ENCODE measurements at regions not wholly inside any gene's neighbourhood (a gene's known extent, or its start where the extent isn't known, plus 50 kb on each side); places are given as distances from the start of the nearest gene placed in this dataset.

GRCh38 chr10:36336315-36336714 is 694.2 kb upstream of the FZD8 start:
- Histone ChIP-seq H3K9me3 (ENCODE audit: control insufficient read depth, low read length) (no peaks in the 10 kb centered on the region), H3K4me1 (ENCODE audit: control insufficient read depth, insufficient read depth, low read length) (no peaks in the 10 kb centered on the region), H3K27me3 (ENCODE audit: control insufficient read depth, insufficient read depth, low read length, poor library complexity, severe bottlenecking) (no peaks in the 10 kb centered on the region), H3K27ac (ENCODE audit: insufficient read depth, low read depth, low read length, poor library complexity, severe bottlenecking) (no peak overlapping the region), H3K36me3 (ENCODE audit: control insufficient read depth, insufficient read depth, low read length) (no peaks in the 10 kb centered on the region), H3K4me3 (ENCODE audit: insufficient read depth, low read depth, low read length) (no peak overlapping the region)
- WGBS, 2 experiments = 90 to 91% methylated on average over 1 to 2 of the region's 2 CpGs

GRCh38 chr10:36333446-36333845 is 691.4 kb upstream of the FZD8 start:
- no peaks in the 10 kb centered on the region for H3K4me1 ChIP-seq (ENCODE audit: control insufficient read depth, insufficient read depth, low read length)
- WGBS, 2 experiments = 100% methylated on average over 2 of the region's 2 CpGs; no CpG with 5 or more reads in 1 of the 2 experiments
- no peak overlapping the region for H3K4me3 ChIP-seq (ENCODE audit: insufficient read depth, low read depth, low read length)
- no peak overlapping the region for H3K27ac ChIP-seq (ENCODE audit: insufficient read depth, low read depth, low read length, poor library complexity, severe bottlenecking)
- H3K9me3 ChIP-seq (ENCODE audit: control insufficient read depth, low read length) = no peaks in the 10 kb centered on the region
- H3K27me3 ChIP-seq (ENCODE audit: control insufficient read depth, insufficient read depth, low read length, poor library complexity, severe bottlenecking) = no peaks in the 10 kb centered on the region
- no peaks in the 10 kb centered on the region for H3K36me3 ChIP-seq (ENCODE audit: control insufficient read depth, insufficient read depth, low read length)

DNA sequence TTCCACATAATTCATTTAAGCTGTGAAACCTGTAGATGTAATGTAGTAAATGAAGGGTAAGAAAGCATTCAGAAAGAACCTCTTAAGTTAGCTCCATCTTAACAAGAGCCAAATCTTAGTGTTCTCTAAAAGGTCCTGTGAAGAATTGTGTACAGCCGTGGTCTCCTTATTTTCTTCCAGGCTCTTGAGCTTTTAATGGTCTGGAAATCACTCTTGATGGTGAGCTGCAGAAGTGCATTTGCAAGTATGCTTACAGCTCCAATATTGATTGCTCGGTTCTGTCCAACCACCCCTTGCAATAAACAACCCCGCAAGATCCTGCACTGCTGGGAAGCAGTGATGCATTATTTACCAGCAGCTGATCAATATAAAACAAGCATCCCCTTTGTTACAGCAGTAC is 690.8 kb upstream of the FZD8 start:
- Histone ChIP-seq H3K27ac (ENCODE audit: insufficient read depth, low read depth, low read length, poor library complexity, severe bottlenecking) (no peak overlapping the region), H3K27me3 (ENCODE audit: control insufficient read depth, insufficient read depth, low read length, poor library complexity, severe bottlenecking) (no peaks in the 10 kb centered on the region), H3K9me3 (ENCODE audit: control insufficient read depth, low read length) (no peaks in the 10 kb centered on the region), H3K36me3 (ENCODE audit: control insufficient read depth, insufficient read depth, low read length) (no peaks in the 10 kb centered on the region), H3K4me3 (ENCODE audit: insufficient read depth, low read depth, low read length) (no peak overlapping the region), H3K4me1 (ENCODE audit: control insufficient read depth, insufficient read depth, low read length) (no peaks in the 10 kb centered on the region)
- 95% methylated on average over 3 of the region's 3 CpGs for whole genome bisulfite sequencing, 2 experiments

DNA sequence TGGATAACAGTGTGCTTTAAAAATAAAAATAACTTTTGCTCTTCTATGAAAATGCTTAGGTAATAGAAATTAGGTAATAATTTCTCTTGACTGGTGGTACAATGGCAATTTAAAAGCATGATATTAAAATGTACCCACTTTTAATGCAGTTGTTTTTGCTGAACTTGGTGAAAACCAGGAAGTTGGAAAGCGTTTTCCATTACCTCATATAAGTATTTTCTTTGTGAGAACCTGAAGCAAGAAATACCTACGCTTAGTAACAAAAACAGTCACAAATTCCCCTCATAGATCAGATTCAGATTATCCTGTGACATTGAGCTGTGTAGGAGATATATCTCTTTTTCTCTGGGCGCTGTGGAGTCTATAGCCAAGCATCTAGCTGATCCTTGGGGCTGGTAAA is 689.0 kb upstream of the FZD8 start:
- H3K4me1 ChIP-seq (ENCODE audit: control insufficient read depth, insufficient read depth, low read length) = no peaks in the 10 kb centered on the region
- no peaks in the 10 kb centered on the region for H3K27me3 ChIP-seq (ENCODE audit: control insufficient read depth, insufficient read depth, low read length, poor library complexity, severe bottlenecking)
- H3K4me3 ChIP-seq (ENCODE audit: insufficient read depth, low read depth, low read length) = no peak overlapping the region
- no peak overlapping the region for H3K27ac ChIP-seq (ENCODE audit: insufficient read depth, low read depth, low read length, poor library complexity, severe bottlenecking)
- 92 to 96% methylated on average over 2 of the region's 3 CpGs for WGBS, 2 experiments
- no peaks in the 10 kb centered on the region for H3K36me3 ChIP-seq (ENCODE audit: control insufficient read depth, insufficient read depth, low read length)
- H3K9me3 ChIP-seq (ENCODE audit: control insufficient read depth, low read length) = no peaks in the 10 kb centered on the region

- Histone ChIP-seq H3K27ac (ENCODE audit: insufficient read depth, low read depth, low read length, poor library complexity, severe bottlenecking) (no peak overlapping the region), H3K4me3 (ENCODE audit: insufficient read depth, low read depth, low read length) (no peak overlapping the region), H3K9me3 (ENCODE audit: control insufficient read depth, low read length) (no peaks in the 10 kb centered on the region), H3K36me3 (ENCODE audit: control insufficient read depth, insufficient read depth, low read length) (no peaks in the 10 kb centered on the region), H3K4me1 (ENCODE audit: control insufficient read depth, insufficient read depth, low read length) (no peaks in the 10 kb centered on the region), H3K27me3 (ENCODE audit: control insufficient read depth, insufficient read depth, low read length, poor library complexity, severe bottlenecking) (no peaks in the 10 kb centered on the region)
- 82 to 95% methylated on average over 2 of the region's 2 CpGs for WGBS, 2 experiments
Measured at GRCh38 chr10:36325815-36326214, 683.7 kb upstream of the FZD8 start.

GRCh38 chr10:36324831-36325230 is 682.7 kb upstream of the FZD8 start:
- 93 to 96% methylated on average over 2 of the region's 2 CpGs for WGBS, 2 experiments
- no peaks in the 10 kb centered on the region for H3K9me3 ChIP-seq (ENCODE audit: control insufficient read depth, low read length)

GRCh38 chr10:36313142-36313541 is 671.0 kb upstream of the FZD8 start:
- Histone ChIP-seq H3K27me3 (ENCODE audit: control insufficient read depth, insufficient read depth, low read length, poor library complexity, severe bottlenecking) (no peaks in the 10 kb centered on the region), H3K36me3 (ENCODE audit: control insufficient read depth, insufficient read depth, low read length) (no peaks in the 10 kb centered on the region), H3K9me3 (ENCODE audit: control insufficient read depth, low read length) (no peaks in the 10 kb centered on the region), H3K4me3 (ENCODE audit: insufficient read depth, low read depth, low read length) (no peak overlapping the region), H3K27ac (ENCODE audit: insufficient read depth, low read depth, low read length, poor library complexity, severe bottlenecking) (no peak overlapping the region), H3K4me1 (ENCODE audit: control insufficient read depth, insufficient read depth, low read length) (no peaks in the 10 kb centered on the region)
- 91 to 93% methylated on average over 7 of the region's 7 CpGs for WGBS, 2 experiments

More at GRCh38 chr10:36324831-36325230, 682.7 kb upstream of the FZD8 start:
- Histone ChIP-seq H3K4me1 (ENCODE audit: control insufficient read depth, insufficient read depth, low read length) (no peaks in the 10 kb centered on the region), H3K27ac (ENCODE audit: insufficient read depth, low read depth, low read length, poor library complexity, severe bottlenecking) (no peak overlapping the region), H3K4me3 (ENCODE audit: insufficient read depth, low read depth, low read length) (no peak overlapping the region), H3K27me3 (ENCODE audit: control insufficient read depth, insufficient read depth, low read length, poor library complexity, severe bottlenecking) (no peaks in the 10 kb centered on the region), H3K36me3 (ENCODE audit: control insufficient read depth, insufficient read depth, low read length) (no peaks in the 10 kb centered on the region)

DNA sequence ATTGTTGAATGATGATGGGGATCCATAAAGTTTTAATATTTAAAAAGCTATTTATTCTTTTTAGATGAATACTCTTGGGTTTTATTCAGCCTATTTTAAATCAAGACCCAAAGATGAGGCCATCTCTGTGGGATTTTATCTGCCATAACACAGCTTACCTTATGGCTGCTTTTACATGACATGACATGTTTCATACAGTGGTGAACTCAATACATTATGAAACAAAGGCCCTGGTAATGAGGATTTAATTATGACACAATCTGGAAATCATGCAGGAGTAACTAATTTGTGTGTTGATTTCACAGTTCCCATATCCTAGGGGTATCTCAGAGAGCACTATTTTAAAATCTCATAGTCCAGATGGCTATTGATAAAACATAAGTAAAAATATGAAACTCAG is 661.8 kb upstream of the FZD8 start:
- Histone ChIP-seq H3K4me3 (ENCODE audit: insufficient read depth, low read depth, low read length) (no peak overlapping the region), H3K27ac (ENCODE audit: insufficient read depth, low read depth, low read length, poor library complexity, severe bottlenecking) (no peak overlapping the region), H3K4me1 (ENCODE audit: control insufficient read depth, insufficient read depth, low read length) (no peaks in the 10 kb centered on the region), H3K36me3 (ENCODE audit: control insufficient read depth, insufficient read depth, low read length) (no peaks in the 10 kb centered on the region), H3K9me3 (ENCODE audit: control insufficient read depth, low read length) (no peaks in the 10 kb centered on the region), H3K27me3 (ENCODE audit: control insufficient read depth, insufficient read depth, low read length, poor library complexity, severe bottlenecking) (no peaks in the 10 kb centered on the region)

- H3K9me3 ChIP-seq (ENCODE audit: control insufficient read depth, low read length) = no peaks in the 10 kb centered on the region
- 94 to 95% methylated on average over 2 of the region's 2 CpGs for WGBS, 2 experiments
- H3K27me3 ChIP-seq (ENCODE audit: control insufficient read depth, insufficient read depth, low read length, poor library complexity, severe bottlenecking) = no peaks in the 10 kb centered on the region
- no peaks in the 10 kb centered on the region for H3K4me1 ChIP-seq (ENCODE audit: control insufficient read depth, insufficient read depth, low read length)
- H3K4me3 ChIP-seq (ENCODE audit: insufficient read depth, low read depth, low read length) = no peak overlapping the region
- H3K36me3 ChIP-seq (ENCODE audit: control insufficient read depth, insufficient read depth, low read length) = no peaks in the 10 kb centered on the region
- no peak overlapping the region for H3K27ac ChIP-seq (ENCODE audit: insufficient read depth, low read depth, low read length, poor library complexity, severe bottlenecking)
Measured at GRCh38 chr10:36302086-36302485, 660.0 kb upstream of the FZD8 start.

DNA sequence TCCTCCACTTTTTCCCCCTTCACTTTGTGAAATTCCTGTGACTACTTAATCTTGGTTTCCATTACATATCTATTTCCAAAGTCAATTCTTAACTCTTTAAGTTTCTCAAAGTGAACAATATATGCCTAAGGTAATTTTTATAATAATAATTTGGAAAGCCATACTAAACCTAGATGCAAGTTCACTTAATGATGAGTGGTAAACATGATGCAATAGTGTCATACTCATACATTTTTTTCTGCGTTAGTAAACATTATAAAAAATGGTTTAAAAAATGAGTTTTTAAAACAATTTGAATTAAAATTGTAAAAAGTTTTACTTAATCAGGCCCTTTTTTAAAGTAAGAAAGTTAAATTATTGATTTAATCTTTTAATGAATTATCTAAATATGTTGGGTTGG is 659.4 kb upstream of the FZD8 start:
- Histone ChIP-seq H3K9me3 (ENCODE audit: control insufficient read depth, low read length) (no peaks in the 10 kb centered on the region), H3K36me3 (ENCODE audit: control insufficient read depth, insufficient read depth, low read length) (no peaks in the 10 kb centered on the region), H3K27ac (ENCODE audit: insufficient read depth, low read depth, low read length, poor library complexity, severe bottlenecking) (no peak overlapping the region), H3K27me3 (ENCODE audit: control insufficient read depth, insufficient read depth, low read length, poor library complexity, severe bottlenecking) (no peaks in the 10 kb centered on the region), H3K4me3 (ENCODE audit: insufficient read depth, low read depth, low read length) (no peak overlapping the region), H3K4me1 (ENCODE audit: control insufficient read depth, insufficient read depth, low read length) (no peaks in the 10 kb centered on the region)
- no CpG with 5 or more reads among the region's 1 CpG for WGBS, 2 experiments

DNA sequence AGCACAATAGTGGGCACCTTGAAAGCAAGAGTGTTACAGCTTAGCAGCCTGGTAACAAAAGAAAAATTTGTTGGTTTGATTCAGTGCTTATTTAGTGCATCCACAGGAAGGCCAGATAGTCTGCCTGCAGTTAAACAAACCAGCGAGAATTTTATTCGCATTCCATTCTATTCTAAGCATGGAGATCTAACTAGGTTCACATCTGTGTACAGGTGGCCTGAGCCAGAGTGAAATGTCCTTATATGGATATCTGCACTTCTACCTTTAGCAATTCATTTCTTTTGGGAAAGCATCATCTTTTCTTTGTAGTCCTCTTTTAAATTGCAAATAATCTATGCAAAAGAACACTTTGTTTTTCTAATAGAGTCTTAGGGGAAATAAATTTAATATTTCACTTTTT is 659.0 kb upstream of the FZD8 start:
- H3K4me1 ChIP-seq (ENCODE audit: control insufficient read depth, insufficient read depth, low read length) = no peaks in the 10 kb centered on the region
- H3K27me3 ChIP-seq (ENCODE audit: control insufficient read depth, insufficient read depth, low read length, poor library complexity, severe bottlenecking) = no peaks in the 10 kb centered on the region
- H3K36me3 ChIP-seq (ENCODE audit: control insufficient read depth, insufficient read depth, low read length) = no peaks in the 10 kb centered on the region
- H3K4me3 ChIP-seq (ENCODE audit: insufficient read depth, low read depth, low read length) = no peak overlapping the region
- no peaks in the 10 kb centered on the region for H3K9me3 ChIP-seq (ENCODE audit: control insufficient read depth, low read length)
- WGBS, 2 experiments = 88 to 95% methylated on average over 2 of the region's 2 CpGs
- H3K27ac ChIP-seq (ENCODE audit: insufficient read depth, low read depth, low read length, poor library complexity, severe bottlenecking) = no peak overlapping the region

All from ectodermal cell (in vitro differentiated cells).